Immature natural killer cell (primary cell): ENCODE measurements at regions not wholly inside any gene's neighbourhood (a gene's known extent, or its start where the extent isn't known, plus 50 kb on each side); places are given as distances from the start of the nearest gene placed in this dataset.
A peak's percentile ranks its signal among the peaks of the same experiment; 100 is the strongest.
"Not testable (repeated sequence)": the region's sequence is repeated elsewhere in the genome, so short reads cannot be mapped to it uniquely, and the experiment has no call there.

ENCODE experiments used
- DNase-seq, 3 donors: peaks; one replicate each; pipeline ENCODE4 v3.0.0; 2022; ENCODE audit warnings: mixed read lengths in 1 of 3
- H3K27ac Mint-ChIP-seq, 6 donors: one replicate each; pipeline ENCODE4 v1.8.0; 2020; ENCODE audit warnings: mixed read lengths in 6 of 6, mild to moderate bottlenecking in 5 of 6, inconsistent platforms in 4 of 6, moderate library complexity in 3 of 6
- H3K27me3 Mint-ChIP-seq, 3 donors: one replicate each; pipeline ENCODE4 v1.8.0; 2020 to 2021; ENCODE audit warnings: low read depth in 3 of 3, mild to moderate bottlenecking in 3 of 3, mixed read lengths in 3 of 3, moderate library complexity in 3 of 3, inconsistent platforms in 1 of 3
- H3K36me3 Mint-ChIP-seq, 3 donors: one replicate each; pipeline ENCODE4 v1.8.0; 2020; ENCODE audit warnings: mixed read lengths in 3 of 3, inconsistent platforms in 2 of 3, mild to moderate bottlenecking in 2 of 3
- H3K4me1 Mint-ChIP-seq, 2 donors: one replicate each; pipeline ENCODE4 v1.8.0; 2020; ENCODE audit warnings: inconsistent platforms in 2 of 2, mild to moderate bottlenecking in 2 of 2, mixed read lengths in 2 of 2, moderate library complexity in 1 of 2
- H3K4me3 Mint-ChIP-seq, 5 donors: one replicate each; pipeline ENCODE4 v1.8.0; 2020; ENCODE audit warnings: mild to moderate bottlenecking in 5 of 5, mixed read lengths in 5 of 5, inconsistent platforms in 3 of 5, moderate library complexity in 3 of 5
- H3K9me3 Mint-ChIP-seq, 6 donors: one replicate each; pipeline ENCODE4 v1.8.0; 2020; ENCODE audit warnings: mild to moderate bottlenecking in 6 of 6, mixed read lengths in 6 of 6, inconsistent platforms in 4 of 6, moderate library complexity in 3 of 6

GRCh38 chr7:133169167-133169822, 83.6 kb upstream of the EXOC4 start:
- H3K4me1 Mint-ChIP-seq, DNase-seq, H3K9me3 Mint-ChIP-seq, H3K4me3 Mint-ChIP-seq, H3K36me3 Mint-ChIP-seq: not testable (repeated sequence)
- H3K27me3 Mint-ChIP-seq = peaks cover 0 to 11% (median 9%) of the 10 kb centered on the region in 3 donors
- H3K27ac Mint-ChIP-seq = peak overlapping the region in 1 of 6 donors; percentile 74

DNA sequence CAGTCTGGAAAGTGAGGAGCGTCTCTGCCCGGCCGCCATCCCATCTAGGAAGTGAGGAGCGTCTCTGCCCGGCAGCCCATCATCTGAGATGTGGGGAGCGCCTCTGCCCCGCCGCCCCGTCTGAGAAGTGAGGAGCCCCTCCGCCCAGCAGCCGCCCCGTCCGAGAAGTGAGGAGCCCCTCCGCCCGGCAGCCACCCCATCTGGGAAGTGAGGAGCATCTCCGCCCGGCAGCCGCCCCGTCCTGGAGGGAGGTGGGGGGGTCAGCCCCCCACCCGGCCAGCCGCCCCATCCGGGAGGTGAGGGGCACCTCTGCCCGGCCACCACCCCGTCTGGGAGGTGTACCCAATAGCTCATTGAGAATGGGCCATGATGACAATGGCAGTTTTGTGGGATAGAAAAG, 75.4 kb upstream of the EXOC4 start:
- not testable (repeated sequence) for H3K4me3 Mint-ChIP-seq, H3K36me3 Mint-ChIP-seq, H3K27ac Mint-ChIP-seq, H3K4me1 Mint-ChIP-seq, DNase-seq, H3K9me3 Mint-ChIP-seq
- peaks cover 3 to 15% (median 11%) of the 10 kb centered on the region in 3 donors for H3K27me3 Mint-ChIP-seq

- H3K4me3 Mint-ChIP-seq = no peak overlapping the region
- peaks cover 0 to 8% (median 4%) of the 10 kb centered on the region in 3 donors for H3K27me3 Mint-ChIP-seq
- no peak overlapping the region for H3K27ac Mint-ChIP-seq
- H3K9me3 Mint-ChIP-seq = peaks cover 0 to 4% (median 0%) of the 10 kb centered on the region in 6 donors
- H3K36me3 Mint-ChIP-seq = no peaks in the 10 kb centered on the region
- DNase-seq = no peak
- no peaks in the 10 kb centered on the region for H3K4me1 Mint-ChIP-seq
Observed at GRCh38 chr7:133180717-133181116, 72.2 kb upstream of the EXOC4 start.

- Mint-ChIP-seq H3K27ac (no peak overlapping the region), H3K4me3 (no peak overlapping the region), H3K27me3 (peaks cover 5 to 8% (median 5%) of the 10 kb centered on the region in 3 donors), H3K9me3 (peaks cover 0 to under 1% (median 0%) of the 10 kb centered on the region in 6 donors), H3K4me1 (no peaks in the 10 kb centered on the region), H3K36me3 (no peaks in the 10 kb centered on the region)
- no peak for DNase-seq
Observed at GRCh38 chr7:133183042-133183794, 69.7 kb upstream of the EXOC4 start.

- DNase-seq = no peak
- Mint-ChIP-seq H3K4me1 (no peaks in the 10 kb centered on the region), H3K4me3 (no peak overlapping the region), H3K27ac (no peak overlapping the region), H3K27me3 (peaks cover 5 to 8% (median 5%) of the 10 kb centered on the region in 3 donors), H3K36me3 (no peaks in the 10 kb centered on the region), H3K9me3 (peaks cover 0 to 2% (median 0%) of the 10 kb centered on the region in 6 donors)
Observed at GRCh38 chr7:133183969-133184368, 68.9 kb upstream of the EXOC4 start.

DNA sequence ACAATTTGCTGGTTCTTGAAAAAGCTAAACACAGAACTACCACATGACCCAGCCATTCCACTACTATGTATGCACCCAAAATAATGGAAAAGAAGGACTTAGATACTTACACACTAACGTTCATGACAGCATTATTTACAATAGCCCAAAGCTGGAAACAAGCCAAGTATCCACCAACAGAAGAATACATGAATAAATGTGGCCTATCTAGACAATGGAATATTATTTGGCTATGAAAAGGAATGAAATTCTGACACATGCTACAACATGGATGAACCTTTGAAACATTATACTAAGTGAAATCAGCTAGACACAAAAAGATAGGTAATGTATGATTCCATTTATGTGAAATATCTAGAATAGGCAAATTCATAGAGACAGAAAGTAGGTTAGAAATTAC, 67.4 kb upstream of the EXOC4 start:
- peaks cover 0 to 2% (median 0%) of the 10 kb centered on the region in 6 donors for H3K9me3 Mint-ChIP-seq
- no peak for DNase-seq
- H3K4me3 Mint-ChIP-seq = no peak overlapping the region
- H3K36me3 Mint-ChIP-seq = no peaks in the 10 kb centered on the region
- no peak overlapping the region for H3K27ac Mint-ChIP-seq
- H3K27me3 Mint-ChIP-seq = peaks cover 5 to 8% (median 6%) of the 10 kb centered on the region in 3 donors
- no peaks in the 10 kb centered on the region for H3K4me1 Mint-ChIP-seq

GRCh38 chr7:133186060-133186459, 66.8 kb upstream of the EXOC4 start:
- H3K9me3 Mint-ChIP-seq = peaks cover 0 to 2% (median 0%) of the 10 kb centered on the region in 6 donors
- H3K27ac Mint-ChIP-seq = no peak overlapping the region
- no peak overlapping the region for H3K4me3 Mint-ChIP-seq
- H3K4me1 Mint-ChIP-seq = no peaks in the 10 kb centered on the region
- H3K36me3 Mint-ChIP-seq = no peaks in the 10 kb centered on the region
- H3K27me3 Mint-ChIP-seq = peaks cover 5 to 8% (median 6%) of the 10 kb centered on the region in 3 donors
- no peak for DNase-seq

- DNase-seq = no peak
- Mint-ChIP-seq H3K36me3 (no peaks in the 10 kb centered on the region), H3K9me3 (peaks cover 0 to 2% (median 0%) of the 10 kb centered on the region in 6 donors), H3K27ac (no peak overlapping the region), H3K4me3 (no peak overlapping the region), H3K4me1 (no peaks in the 10 kb centered on the region), H3K27me3 (peaks cover 6 to 7% (median 7%) of the 10 kb centered on the region in 3 donors)
Observed at GRCh38 chr7:133190172-133190528, 62.7 kb upstream of the EXOC4 start.

DNA sequence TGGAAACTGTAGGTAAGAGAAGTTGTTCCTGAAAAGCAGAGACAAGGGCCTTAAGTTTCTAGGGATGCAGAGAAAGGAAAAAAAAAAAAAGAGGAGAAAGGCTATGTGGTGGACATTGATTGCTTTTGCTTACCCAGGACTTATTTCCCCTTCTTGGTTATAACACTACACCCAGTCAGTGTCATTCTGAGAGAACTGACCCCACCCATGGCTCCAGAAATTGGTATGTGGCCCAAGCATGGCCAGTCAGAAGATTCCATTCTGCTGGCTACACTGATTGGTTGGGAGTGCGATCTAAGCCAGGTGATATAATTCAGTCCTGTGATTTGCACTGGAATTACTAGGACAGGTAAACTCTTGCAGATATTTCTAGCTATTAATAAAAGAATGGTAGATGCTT, 62.2 kb upstream of the EXOC4 start:
- peaks cover 6 to 7% (median 7%) of the 10 kb centered on the region in 3 donors for H3K27me3 Mint-ChIP-seq
- H3K9me3 Mint-ChIP-seq = peaks cover 0 to 2% (median 0%) of the 10 kb centered on the region in 6 donors
- DNase-seq = no peak
- H3K4me1 Mint-ChIP-seq = no peaks in the 10 kb centered on the region
- H3K36me3 Mint-ChIP-seq = no peaks in the 10 kb centered on the region
- H3K27ac Mint-ChIP-seq = no peak overlapping the region
- no peak overlapping the region for H3K4me3 Mint-ChIP-seq

DNA sequence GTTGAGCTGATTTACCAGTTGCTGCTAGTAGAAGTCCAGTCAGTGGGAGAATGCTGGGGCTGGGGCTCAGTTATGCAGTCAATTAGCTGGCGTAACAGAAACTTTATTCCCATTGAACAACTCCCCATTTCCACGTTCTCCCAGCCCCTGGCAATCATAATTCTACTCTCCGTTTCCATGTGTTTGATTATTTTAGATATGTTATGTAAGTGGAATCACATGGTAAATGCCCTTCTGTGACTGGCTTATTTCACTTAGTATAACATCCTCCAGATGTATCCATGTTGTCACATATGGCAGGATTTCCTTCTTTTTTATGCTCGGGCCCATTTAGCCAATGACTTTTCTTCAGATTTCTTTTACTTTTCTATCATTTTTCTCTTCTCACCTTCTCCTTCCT, 61.1 kb upstream of the EXOC4 start:
- H3K4me3 Mint-ChIP-seq = no peak overlapping the region
- H3K36me3 Mint-ChIP-seq = no peaks in the 10 kb centered on the region

DNA sequence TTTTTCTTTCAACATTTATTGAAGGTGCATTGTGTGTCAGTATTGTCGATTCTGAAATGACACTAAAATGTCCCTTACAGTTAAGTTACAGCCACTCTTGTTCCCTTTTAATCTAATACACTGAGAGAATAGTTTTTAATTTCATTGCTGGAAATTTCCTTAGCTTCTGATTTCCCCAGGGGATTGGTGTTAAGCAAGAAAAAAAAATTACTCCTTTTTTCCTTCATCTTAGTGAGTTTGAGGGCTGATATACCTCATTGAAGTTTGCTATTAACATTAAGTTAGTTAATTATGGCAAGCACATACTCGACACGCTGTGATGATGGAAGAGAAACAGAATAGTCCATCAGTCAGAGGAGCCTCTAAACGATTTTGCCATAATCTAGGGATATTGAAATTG, 57.0 kb upstream of the EXOC4 start:
- Mint-ChIP-seq H3K27me3 (peaks cover 1 to 12% (median 7%) of the 10 kb centered on the region in 3 donors), H3K4me3 (no peak overlapping the region), H3K9me3 (no peaks in the 10 kb centered on the region), H3K36me3 (no peaks in the 10 kb centered on the region), H3K27ac (no peak overlapping the region), H3K4me1 (no peaks in the 10 kb centered on the region)
- no peak for DNase-seq

More for the DNA sequence above, 61.1 kb upstream of the EXOC4 start:
- no peak for DNase-seq
- Mint-ChIP-seq H3K27me3 (peaks cover 2 to 12% (median 2%) of the 10 kb centered on the region in 3 donors), H3K9me3 (peaks cover 0 to 2% (median 0%) of the 10 kb centered on the region in 6 donors), H3K27ac (no peak overlapping the region), H3K4me1 (no peaks in the 10 kb centered on the region)

GRCh38 chr7:133196856-133197612, 55.8 kb upstream of the EXOC4 start:
- Mint-ChIP-seq H3K9me3 (no peaks in the 10 kb centered on the region), H3K4me3 (no peak overlapping the region)

GRCh38 chr7:133197972-133198544, 54.8 kb upstream of the EXOC4 start:
- Mint-ChIP-seq H3K27ac (no peak overlapping the region), H3K9me3 (no peaks in the 10 kb centered on the region), H3K36me3 (no peaks in the 10 kb centered on the region), H3K4me3 (no peak overlapping the region), H3K27me3 (peaks cover 1 to 12% (median 7%) of the 10 kb centered on the region in 3 donors), H3K4me1 (no peaks in the 10 kb centered on the region)
- no peak for DNase-seq

More at GRCh38 chr7:133196856-133197612, 55.8 kb upstream of the EXOC4 start:
- no peaks in the 10 kb centered on the region for H3K4me1 Mint-ChIP-seq
- H3K27ac Mint-ChIP-seq = no peak overlapping the region
- H3K36me3 Mint-ChIP-seq = no peaks in the 10 kb centered on the region
- no peak for DNase-seq
- H3K27me3 Mint-ChIP-seq = peaks cover 1 to 12% (median 7%) of the 10 kb centered on the region in 3 donors

DNA sequence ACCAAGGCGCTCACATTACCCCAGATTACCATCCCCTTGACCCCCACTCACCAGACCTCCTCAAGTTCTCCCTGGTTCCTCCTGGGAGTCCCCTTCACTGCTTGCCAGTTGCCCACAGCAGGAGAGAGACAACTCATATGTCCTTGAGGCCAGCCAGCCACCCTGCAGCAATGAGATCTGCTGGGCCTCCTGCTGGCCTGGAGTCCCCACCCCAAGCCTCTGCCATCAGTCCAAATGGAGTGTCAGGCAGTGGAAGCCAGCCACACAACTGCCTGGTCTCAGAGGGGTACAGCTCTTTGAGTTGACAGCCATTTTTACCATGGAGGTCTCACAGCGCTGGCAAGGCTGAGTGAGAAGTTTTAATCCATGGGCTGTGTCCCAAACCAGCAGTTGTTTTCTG, 53.0 kb upstream of the EXOC4 start:
- Mint-ChIP-seq H3K4me1 (no peaks in the 10 kb centered on the region), H3K9me3 (no peaks in the 10 kb centered on the region), H3K27me3 (peaks cover 1 to 6% (median 5%) of the 10 kb centered on the region in 3 donors), H3K27ac (no peak overlapping the region), H3K4me3 (no peak overlapping the region), H3K36me3 (no peaks in the 10 kb centered on the region)
- DNase-seq = no peak
